Panc1 (cell line): ENCODE measurements at regions not wholly inside any gene's neighbourhood (a gene's known extent, or its start where the extent isn't known, plus 50 kb on each side); places are given as distances from the start of the nearest gene placed in this dataset.

Experiments used
- POLR2AphosphoS5 ChIP-seq: IDR thresholded peaks from 2 replicates; pipeline ENCODE4 v1.6.1; 2012; ENCODE audit warnings: mild to moderate bottlenecking, low read depth, low read length, moderate library complexity
- REST ChIP-seq, 2 experiments: IDR thresholded peaks; 2 replicates each; pipeline ENCODE4 v1.6.1; 2011 to 2012; ENCODE audit warnings: low read depth in 2 of 2, control low read depth in 1 of 2, low read length in 1 of 2, mild to moderate bottlenecking in 1 of 2, moderate library complexity in 1 of 2; ENCODE audit not compliant: insufficient read depth in 1 of 2
- SIN3A ChIP-seq: IDR thresholded peaks from 2 replicates; pipeline ENCODE4 v1.6.1; 2012; ENCODE audit warnings: low read depth, mild to moderate bottlenecking, low read length, moderate library complexity, borderline replicate concordance; ENCODE audit not compliant: insufficient read depth
- TF ChIP-seq, protein P1 (sequence below): fragments of 450-650 bp; IDR thresholded peaks from 2 replicates; pipeline ENCODE4 v1.5.1; 2017; ENCODE audit warnings: mild to moderate bottlenecking

GRCh38 chr2:75334076-75334475 lies 134.8 kb upstream of the TACR1 start:
- TF ChIP-seq, protein P1, sequence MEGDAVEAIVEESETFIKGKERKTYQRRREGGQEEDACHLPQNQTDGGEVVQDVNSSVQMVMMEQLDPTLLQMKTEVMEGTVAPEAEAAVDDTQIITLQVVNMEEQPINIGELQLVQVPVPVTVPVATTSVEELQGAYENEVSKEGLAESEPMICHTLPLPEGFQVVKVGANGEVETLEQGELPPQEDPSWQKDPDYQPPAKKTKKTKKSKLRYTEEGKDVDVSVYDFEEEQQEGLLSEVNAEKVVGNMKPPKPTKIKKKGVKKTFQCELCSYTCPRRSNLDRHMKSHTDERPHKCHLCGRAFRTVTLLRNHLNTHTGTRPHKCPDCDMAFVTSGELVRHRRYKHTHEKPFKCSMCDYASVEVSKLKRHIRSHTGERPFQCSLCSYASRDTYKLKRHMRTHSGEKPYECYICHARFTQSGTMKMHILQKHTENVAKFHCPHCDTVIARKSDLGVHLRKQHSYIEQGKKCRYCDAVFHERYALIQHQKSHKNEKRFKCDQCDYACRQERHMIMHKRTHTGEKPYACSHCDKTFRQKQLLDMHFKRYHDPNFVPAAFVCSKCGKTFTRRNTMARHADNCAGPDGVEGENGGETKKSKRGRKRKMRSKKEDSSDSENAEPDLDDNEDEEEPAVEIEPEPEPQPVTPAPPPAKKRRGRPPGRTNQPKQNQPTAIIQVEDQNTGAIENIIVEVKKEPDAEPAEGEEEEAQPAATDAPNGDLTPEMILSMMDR: no peak
- no peak for TF ChIP-seq POLR2AphosphoS5
- no peak for TF ChIP-seq REST (IDR thresholded peaks at IDR 0.05; ENCODE audit: insufficient read depth in 1 of 2, low read depth in 2 of 2, low read length in 1 of 2)
- TF ChIP-seq SIN3A: no peak
